ENCODE measurements at regions not wholly inside any gene's neighbourhood (a gene's known extent, or its start where the extent isn't known, plus 50 kb on each side); places are given as distances from the start of the nearest gene placed in this dataset.
"Not testable (repeated sequence)": the region's sequence is repeated elsewhere in the genome, so short reads cannot be mapped to it uniquely, and the experiment has no call there.

- TF ChIP-seq CTCF (IDR thresholded peaks at IDR 0.05; ENCODE audit: low read depth, low read length) = no peak
- DNase-seq (ENCODE audit: low read depth, low spot score) = no peak
- in situ Hi-C loops (cut with HindIII; ENCODE audit: low sequenced_read_pairs) = no loop called here
- H3K4me3 ChIP-seq (ENCODE audit: low read depth, low read length) = no peak overlapping the region
Measured at GRCh38 chr13:88707646-88708045, 1036.5 kb downstream of the SLITRK5 start.

GRCh38 chr13:88717946-88718345, 1046.8 kb downstream of the SLITRK5 start:
- no peak for DNase-seq (ENCODE audit: low read depth, low spot score)
- in situ Hi-C loops (cut with HindIII; ENCODE audit: low sequenced_read_pairs) = no loop called here

GRCh38 chr13:88718781-88719180, 1047.6 kb downstream of the SLITRK5 start:
- in situ Hi-C loops (cut with HindIII; ENCODE audit: low sequenced_read_pairs) = no loop called here
- DNase-seq (ENCODE audit: low read depth, low spot score) = no peak
- H3K4me3 ChIP-seq (ENCODE audit: low read depth, low read length) = no peak overlapping the region
- TF ChIP-seq CTCF (IDR thresholded peaks at IDR 0.05; ENCODE audit: low read depth, low read length) = no peak

More at GRCh38 chr13:88717946-88718345, 1046.8 kb downstream of the SLITRK5 start:
- TF ChIP-seq CTCF (IDR thresholded peaks at IDR 0.05; ENCODE audit: low read depth, low read length) = no peak
- H3K4me3 ChIP-seq (ENCODE audit: low read depth, low read length) = no peak overlapping the region

GRCh38 chr13:88726075-88726474, 1054.9 kb downstream of the SLITRK5 start:
- no peak overlapping the region for H3K4me3 ChIP-seq (ENCODE audit: low read depth, low read length)
- in situ Hi-C loops (cut with HindIII; ENCODE audit: low sequenced_read_pairs) = no loop called here
- no peak for DNase-seq (ENCODE audit: low read depth, low spot score)
- TF ChIP-seq CTCF (IDR thresholded peaks at IDR 0.05; ENCODE audit: low read depth, low read length) = no peak

- H3K4me3 ChIP-seq (ENCODE audit: low read depth, low read length); DNase-seq (ENCODE audit: low read depth, low spot score); in situ Hi-C loops (cut with HindIII; ENCODE audit: low sequenced_read_pairs): not testable (repeated sequence)
Measured at GRCh38 chr13:88727236-88727635, 1056.1 kb downstream of the SLITRK5 start.

GRCh38 chr13:88729605-88730004, 1058.4 kb downstream of the SLITRK5 start:
- no peak for DNase-seq (ENCODE audit: low read depth, low spot score)
- no peak for TF ChIP-seq CTCF (IDR thresholded peaks at IDR 0.05; ENCODE audit: low read depth, low read length)
- in situ Hi-C loops (cut with HindIII; ENCODE audit: low sequenced_read_pairs) = no loop called here
- H3K4me3 ChIP-seq (ENCODE audit: low read depth, low read length) = no peak overlapping the region

GRCh38 chr13:88736026-88736425, 1064.9 kb downstream of the SLITRK5 start:
- no peak for DNase-seq (ENCODE audit: low read depth, low spot score)
- H3K4me3 ChIP-seq (ENCODE audit: low read depth, low read length) = no peak overlapping the region
- in situ Hi-C loops (cut with HindIII; ENCODE audit: low sequenced_read_pairs) = no loop called here
- no peak for TF ChIP-seq CTCF (IDR thresholded peaks at IDR 0.05; ENCODE audit: low read depth, low read length)

All from astrocyte of the spinal cord (primary cell).